ENCODE measurements at regions not wholly inside any gene's neighbourhood (a gene's known extent, or its start where the extent isn't known, plus 50 kb on each side); places are given as distances from the start of the nearest gene placed in this dataset.

DNA sequence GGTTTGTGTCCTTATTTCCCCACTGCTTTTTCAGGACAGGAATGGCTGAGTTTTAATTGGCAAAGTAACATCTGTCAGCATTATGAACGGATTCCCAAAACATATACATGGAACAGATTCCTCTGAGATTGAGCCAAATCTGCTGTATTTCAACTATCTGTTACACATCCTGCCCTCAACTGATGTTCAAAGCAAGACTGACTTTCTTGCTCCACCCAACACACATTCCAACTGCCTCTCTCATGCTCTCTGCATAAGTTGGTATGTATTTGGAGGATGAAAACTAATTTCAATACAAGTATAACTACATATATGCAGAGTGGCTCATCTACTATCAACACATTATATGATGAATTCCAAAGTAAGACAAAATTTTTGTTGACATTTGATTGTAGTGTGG lies 342.2 kb downstream of the GATA3 start:
- H3K9me3 ChIP-seq (replicated peaks; ENCODE audit: control insufficient read depth, insufficient read depth, low read length), result no peaks in the 10 kb centered on the region
- no TSS peak for BruUV-seq (replicated peaks)
- CTCF ChIA-PET, result no interaction called here

More for the DNA sequence above, 342.2 kb downstream of the GATA3 start:
- ATAC-seq (no peak), DNase-seq (ENCODE audit: low read depth, low spot score) (no peak), FAIRE-seq (no peak)
- 0% methylated on average over 1 of the region's 1 CpG for WGBS (ENCODE audit: insufficient coverage, insufficient replicate concordance, low lambda C conversion rate, missing lambda C conversion rate)
- no peak overlapping the region for H3K4me3 ChIP-seq
- H3K27me3 ChIP-seq (replicated peaks in 1 of 2; ENCODE audit: control insufficient read depth in 2 of 2, insufficient read depth in 2 of 2, low read length in 1 of 2), result no peaks in the 10 kb centered on the region
- POLR2A ChIA-PET, result no interaction called here
- intact Hi-C loops (cut with micrococcal nuclease; ENCODE audit: unreplicated experiment), result no loop called here
- RAD21 ChIA-PET (ENCODE audit: unreplicated experiment), result no interaction called here
- TF ChIP-seq, protein P1, sequence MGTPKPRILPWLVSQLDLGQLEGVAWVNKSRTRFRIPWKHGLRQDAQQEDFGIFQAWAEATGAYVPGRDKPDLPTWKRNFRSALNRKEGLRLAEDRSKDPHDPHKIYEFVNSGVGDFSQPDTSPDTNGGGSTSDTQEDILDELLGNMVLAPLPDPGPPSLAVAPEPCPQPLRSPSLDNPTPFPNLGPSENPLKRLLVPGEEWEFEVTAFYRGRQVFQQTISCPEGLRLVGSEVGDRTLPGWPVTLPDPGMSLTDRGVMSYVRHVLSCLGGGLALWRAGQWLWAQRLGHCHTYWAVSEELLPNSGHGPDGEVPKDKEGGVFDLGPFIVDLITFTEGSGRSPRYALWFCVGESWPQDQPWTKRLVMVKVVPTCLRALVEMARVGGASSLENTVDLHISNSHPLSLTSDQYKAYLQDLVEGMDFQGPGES (IDR thresholded peaks at IDR 0.05), result no peak
- TF ChIP-seq POLR2AphosphoS5 (IDR thresholded peaks at IDR 0.05; ENCODE audit: low read length), result no peak
- TF ChIP-seq STAT1 (conservative IDR thresholded peaks at IDR 0.05), result no peak
- TF ChIP-seq, protein P2, sequence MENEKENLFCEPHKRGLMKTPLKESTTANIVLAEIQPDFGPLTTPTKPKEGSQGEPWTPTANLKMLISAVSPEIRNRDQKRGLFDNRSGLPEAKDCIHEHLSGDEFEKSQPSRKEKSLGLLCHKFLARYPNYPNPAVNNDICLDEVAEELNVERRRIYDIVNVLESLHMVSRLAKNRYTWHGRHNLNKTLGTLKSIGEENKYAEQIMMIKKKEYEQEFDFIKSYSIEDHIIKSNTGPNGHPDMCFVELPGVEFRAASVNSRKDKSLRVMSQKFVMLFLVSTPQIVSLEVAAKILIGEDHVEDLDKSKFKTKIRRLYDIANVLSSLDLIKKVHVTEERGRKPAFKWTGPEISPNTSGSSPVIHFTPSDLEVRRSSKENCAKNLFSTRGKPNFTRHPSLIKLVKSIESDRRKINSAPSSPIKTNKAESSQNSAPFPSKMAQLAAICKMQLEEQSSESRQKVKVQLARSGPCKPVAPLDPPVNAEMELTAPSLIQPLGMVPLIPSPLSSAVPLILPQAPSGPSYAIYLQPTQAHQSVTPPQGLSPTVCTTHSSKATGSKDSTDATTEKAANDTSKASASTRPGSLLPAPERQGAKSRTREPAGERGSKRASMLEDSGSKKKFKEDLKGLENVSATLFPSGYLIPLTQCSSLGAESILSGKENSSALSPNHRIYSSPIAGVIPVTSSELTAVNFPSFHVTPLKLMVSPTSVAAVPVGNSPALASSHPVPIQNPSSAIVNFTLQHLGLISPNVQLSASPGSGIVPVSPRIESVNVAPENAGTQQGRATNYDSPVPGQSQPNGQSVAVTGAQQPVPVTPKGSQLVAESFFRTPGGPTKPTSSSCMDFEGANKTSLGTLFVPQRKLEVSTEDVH (IDR thresholded peaks at IDR 0.05; ENCODE audit: low read depth, partially characterized antibody), result no peak
- TF ChIP-seq, protein P3, sequence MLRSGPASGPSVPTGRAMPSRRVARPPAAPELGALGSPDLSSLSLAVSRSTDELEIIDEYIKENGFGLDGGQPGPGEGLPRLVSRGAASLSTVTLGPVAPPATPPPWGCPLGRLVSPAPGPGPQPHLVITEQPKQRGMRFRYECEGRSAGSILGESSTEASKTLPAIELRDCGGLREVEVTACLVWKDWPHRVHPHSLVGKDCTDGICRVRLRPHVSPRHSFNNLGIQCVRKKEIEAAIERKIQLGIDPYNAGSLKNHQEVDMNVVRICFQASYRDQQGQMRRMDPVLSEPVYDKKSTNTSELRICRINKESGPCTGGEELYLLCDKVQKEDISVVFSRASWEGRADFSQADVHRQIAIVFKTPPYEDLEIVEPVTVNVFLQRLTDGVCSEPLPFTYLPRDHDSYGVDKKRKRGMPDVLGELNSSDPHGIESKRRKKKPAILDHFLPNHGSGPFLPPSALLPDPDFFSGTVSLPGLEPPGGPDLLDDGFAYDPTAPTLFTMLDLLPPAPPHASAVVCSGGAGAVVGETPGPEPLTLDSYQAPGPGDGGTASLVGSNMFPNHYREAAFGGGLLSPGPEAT (IDR thresholded peaks at IDR 0.05; ENCODE audit: low read depth), result no peak
- no peak for TF ChIP-seq RCOR1 (conservative IDR thresholded peaks at IDR 0.05; ENCODE audit: low read depth, low read length)
- TF ChIP-seq NR2F1 (conservative IDR thresholded peaks at IDR 0.05), result no peak
- no peak for TF ChIP-seq CEBPB (IDR thresholded peaks at IDR 0.05; ENCODE audit: borderline replicate concordance in 1 of 2, low read depth in 2 of 2, low read length in 2 of 2)
- TF ChIP-seq BHLHE40 (IDR thresholded peaks at IDR 0.05; ENCODE audit: borderline replicate concordance in 1 of 2, low read depth in 2 of 2, low read length in 1 of 2), result no peak
- TF ChIP-seq TCF7 (IDR thresholded peaks at IDR 0.05; ENCODE audit: borderline replicate concordance), result no peak
- TF ChIP-seq ZBED1 (IDR thresholded peaks at IDR 0.05; ENCODE audit: borderline replicate concordance), result no peak
- TF ChIP-seq GATAD2B (conservative IDR thresholded peaks at IDR 0.05; ENCODE audit: low read depth), result no peak
- no peak for TF ChIP-seq CBFB (IDR thresholded peaks at IDR 0.05; ENCODE audit: low read depth)
- TF ChIP-seq, protein P4, sequence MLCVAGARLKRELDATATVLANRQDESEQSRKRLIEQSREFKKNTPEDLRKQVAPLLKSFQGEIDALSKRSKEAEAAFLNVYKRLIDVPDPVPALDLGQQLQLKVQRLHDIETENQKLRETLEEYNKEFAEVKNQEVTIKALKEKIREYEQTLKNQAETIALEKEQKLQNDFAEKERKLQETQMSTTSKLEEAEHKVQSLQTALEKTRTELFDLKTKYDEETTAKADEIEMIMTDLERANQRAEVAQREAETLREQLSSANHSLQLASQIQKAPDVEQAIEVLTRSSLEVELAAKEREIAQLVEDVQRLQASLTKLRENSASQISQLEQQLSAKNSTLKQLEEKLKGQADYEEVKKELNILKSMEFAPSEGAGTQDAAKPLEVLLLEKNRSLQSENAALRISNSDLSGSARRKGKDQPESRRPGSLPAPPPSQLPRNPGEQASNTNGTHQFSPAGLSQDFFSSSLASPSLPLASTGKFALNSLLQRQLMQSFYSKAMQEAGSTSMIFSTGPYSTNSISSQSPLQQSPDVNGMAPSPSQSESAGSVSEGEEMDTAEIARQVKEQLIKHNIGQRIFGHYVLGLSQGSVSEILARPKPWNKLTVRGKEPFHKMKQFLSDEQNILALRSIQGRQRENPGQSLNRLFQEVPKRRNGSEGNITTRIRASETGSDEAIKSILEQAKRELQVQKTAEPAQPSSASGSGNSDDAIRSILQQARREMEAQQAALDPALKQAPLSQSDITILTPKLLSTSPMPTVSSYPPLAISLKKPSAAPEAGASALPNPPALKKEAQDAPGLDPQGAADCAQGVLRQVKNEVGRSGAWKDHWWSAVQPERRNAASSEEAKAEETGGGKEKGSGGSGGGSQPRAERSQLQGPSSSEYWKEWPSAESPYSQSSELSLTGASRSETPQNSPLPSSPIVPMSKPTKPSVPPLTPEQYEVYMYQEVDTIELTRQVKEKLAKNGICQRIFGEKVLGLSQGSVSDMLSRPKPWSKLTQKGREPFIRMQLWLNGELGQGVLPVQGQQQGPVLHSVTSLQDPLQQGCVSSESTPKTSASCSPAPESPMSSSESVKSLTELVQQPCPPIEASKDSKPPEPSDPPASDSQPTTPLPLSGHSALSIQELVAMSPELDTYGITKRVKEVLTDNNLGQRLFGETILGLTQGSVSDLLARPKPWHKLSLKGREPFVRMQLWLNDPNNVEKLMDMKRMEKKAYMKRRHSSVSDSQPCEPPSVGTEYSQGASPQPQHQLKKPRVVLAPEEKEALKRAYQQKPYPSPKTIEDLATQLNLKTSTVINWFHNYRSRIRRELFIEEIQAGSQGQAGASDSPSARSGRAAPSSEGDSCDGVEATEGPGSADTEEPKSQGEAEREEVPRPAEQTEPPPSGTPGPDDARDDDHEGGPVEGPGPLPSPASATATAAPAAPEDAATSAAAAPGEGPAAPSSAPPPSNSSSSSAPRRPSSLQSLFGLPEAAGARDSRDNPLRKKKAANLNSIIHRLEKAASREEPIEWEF (IDR thresholded peaks at IDR 0.05; ENCODE audit: insufficient replicate concordance, low read depth, low read length), result no peak
- H3K4me2 ChIP-seq (ENCODE audit: control insufficient read depth, insufficient read depth), result no peak overlapping the region
- no peaks in the 10 kb centered on the region for H3K36me3 ChIP-seq (ENCODE audit: control insufficient read depth in 2 of 2, insufficient read depth in 2 of 2, low read length in 1 of 2)
- SMC1A ChIA-PET (ENCODE audit: uncharacterized antibody, unreplicated experiment), result no interaction called here
- no peak overlapping the region for H3K27ac ChIP-seq (ENCODE audit: control insufficient read depth, insufficient read depth)
- no peaks in the 10 kb centered on the region for H4K20me1 ChIP-seq (ENCODE audit: control insufficient read depth, insufficient read depth)
- in situ Hi-C loops (cut with MboI), result no loop called here
- H3K9ac ChIP-seq (ENCODE audit: control insufficient read depth, insufficient read depth, low read length), result no peak overlapping the region
- no peak overlapping the region for H2AFZ ChIP-seq (ENCODE audit: control insufficient read depth, low read depth, low read length)
- H3K79me2 ChIP-seq (ENCODE audit: control insufficient read depth, insufficient read depth, low read length), result no peaks in the 10 kb centered on the region
- no peaks in the 10 kb centered on the region for H3K4me1 ChIP-seq (ENCODE audit: control insufficient read depth, insufficient read depth, low read length)
